ENCODE measurements at regions not wholly inside any gene's neighbourhood (a gene's known extent, or its start where the extent isn't known, plus 50 kb on each side); places are given as distances from the start of the nearest gene placed in this dataset.
"Not testable (repeated sequence)": the region's sequence is repeated elsewhere in the genome, so short reads cannot be mapped to it uniquely, and the experiment has no call there.

GRCh38 chr7:68866721-68867120, 731.6 kb upstream of the AUTS2 start:
- not testable (repeated sequence) for H3K27me3 Mint-ChIP-seq; ATAC-seq (replicated peaks in 1 of 4)

DNA sequence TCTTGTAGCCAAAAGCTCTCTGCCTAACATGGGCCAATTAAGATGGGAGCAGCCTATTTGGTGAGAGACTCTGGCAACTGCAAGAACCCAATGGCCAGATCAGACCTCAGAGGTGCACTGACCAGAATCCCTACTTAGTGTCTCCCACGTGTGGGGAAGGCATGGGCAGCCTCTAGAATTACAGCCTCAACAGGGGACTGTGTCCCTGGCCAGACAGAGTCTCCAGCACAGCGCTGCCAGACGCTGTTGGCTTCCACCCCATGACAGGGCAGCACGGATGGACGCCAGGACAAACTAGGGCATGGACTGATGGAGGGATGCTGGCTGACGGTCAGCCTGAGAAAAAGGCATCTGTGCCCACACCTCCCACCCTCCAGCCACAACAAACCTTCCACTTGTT, 729.3 kb upstream of the AUTS2 start:
- DNase-seq (no peak), ATAC-seq (replicated peaks in 1 of 4) (no peak)
- H3K36me3 ChIP-seq (ENCODE audit: control insufficient read depth in 2 of 2, extremely low read depth in 1 of 2, insufficient read depth in 1 of 2, low read length in 1 of 2): no peaks in the 10 kb centered on the region
- Mint-ChIP-seq H3K4me1 (no peaks in the 10 kb centered on the region), H3K9me3 (peaks cover 13 to 26% (median 16%) of the 10 kb centered on the region in 3 donors), H3K4me3 (no peak overlapping the region), H3K27ac (no peak overlapping the region), H3K27me3 (no peaks in the 10 kb centered on the region), H3K36me3 (no peaks in the 10 kb centered on the region)
- CTCF ChIA-PET: no interaction called here
- no peak overlapping the region for H3K4me3 ChIP-seq (ENCODE audit: control insufficient read depth in 1 of 2, extremely low read depth in 1 of 2, low read length in 1 of 2)
- 78% methylated on average over 6 of the region's 6 CpGs for WGBS (ENCODE audit: insufficient coverage)
- H3K9me3 ChIP-seq: no peaks in the 10 kb centered on the region
- POLR2A ChIA-PET: no interaction called here
- no peaks in the 10 kb centered on the region for H3K4me1 ChIP-seq (ENCODE audit: control insufficient read depth in 1 of 2, extremely low read depth in 1 of 2, insufficient read depth in 2 of 2, low read length in 2 of 2)
- no peaks in the 10 kb centered on the region for H3K27me3 ChIP-seq (replicated peaks in 1 of 2; ENCODE audit: control insufficient read depth in 2 of 2, extremely low read depth in 1 of 2, insufficient read depth in 2 of 2, low read length in 1 of 2)
- H3K27ac ChIP-seq (ENCODE audit: low read length): no peak overlapping the region

More at GRCh38 chr7:68866721-68867120, 731.6 kb upstream of the AUTS2 start:
- H3K4me3 ChIP-seq (ENCODE audit: control insufficient read depth in 1 of 2, extremely low read depth in 1 of 2, low read length in 1 of 2); CTCF ChIA-PET; H3K4me1 Mint-ChIP-seq; H3K4me3 Mint-ChIP-seq; H3K27me3 ChIP-seq (replicated peaks in 1 of 2; ENCODE audit: control insufficient read depth in 2 of 2, extremely low read depth in 1 of 2, insufficient read depth in 2 of 2, low read length in 1 of 2); H3K27ac Mint-ChIP-seq; DNase-seq; H3K36me3 Mint-ChIP-seq; H3K4me1 ChIP-seq (ENCODE audit: control insufficient read depth in 1 of 2, extremely low read depth in 1 of 2, insufficient read depth in 2 of 2, low read length in 2 of 2); H3K9me3 ChIP-seq; H3K27ac ChIP-seq (ENCODE audit: low read length); H3K36me3 ChIP-seq (ENCODE audit: control insufficient read depth in 2 of 2, extremely low read depth in 1 of 2, insufficient read depth in 1 of 2, low read length in 1 of 2): not testable (repeated sequence)
- WGBS (ENCODE audit: insufficient coverage): no CpG with 5 or more reads among the region's 3 CpGs
- H3K9me3 Mint-ChIP-seq: peaks cover 9 to 17% (median 12%) of the 10 kb centered on the region in 3 donors
- POLR2A ChIA-PET: interaction anchor here in 1 of 2 donors (0.6 kb wide), 1 partner anchor 1381 kb away, joined by 9 read pairs; no protein-coding TSS in a partner anchor

GRCh38 chr7:68873616-68874015, 724.7 kb upstream of the AUTS2 start:
- no peaks in the 10 kb centered on the region for H3K9me3 ChIP-seq
- no peak overlapping the region for H3K27ac ChIP-seq (ENCODE audit: low read length)
- H3K4me1 ChIP-seq (ENCODE audit: control insufficient read depth in 1 of 2, extremely low read depth in 1 of 2, insufficient read depth in 2 of 2, low read length in 2 of 2): no peaks in the 10 kb centered on the region
- Mint-ChIP-seq H3K9me3 (peaks cover 7 to 27% (median 10%) of the 10 kb centered on the region in 3 donors), H3K4me1 (no peaks in the 10 kb centered on the region), H3K36me3 (no peaks in the 10 kb centered on the region), H3K27ac (no peak overlapping the region), H3K27me3 (no peaks in the 10 kb centered on the region), H3K4me3 (no peak overlapping the region)
- no peaks in the 10 kb centered on the region for H3K36me3 ChIP-seq (ENCODE audit: control insufficient read depth in 2 of 2, extremely low read depth in 1 of 2, insufficient read depth in 1 of 2, low read length in 1 of 2)
- no peak overlapping the region for H3K4me3 ChIP-seq (ENCODE audit: control insufficient read depth in 1 of 2, extremely low read depth in 1 of 2, low read length in 1 of 2)
- no peak for ATAC-seq (replicated peaks in 1 of 4)
- DNase-seq: no peak
- POLR2A ChIA-PET: no interaction called here
- H3K27me3 ChIP-seq (replicated peaks in 1 of 2; ENCODE audit: control insufficient read depth in 2 of 2, extremely low read depth in 1 of 2, insufficient read depth in 2 of 2, low read length in 1 of 2): no peaks in the 10 kb centered on the region
- CTCF ChIA-PET: no interaction called here
- 100% methylated on average over 2 of the region's 5 CpGs for WGBS (ENCODE audit: insufficient coverage)

DNA sequence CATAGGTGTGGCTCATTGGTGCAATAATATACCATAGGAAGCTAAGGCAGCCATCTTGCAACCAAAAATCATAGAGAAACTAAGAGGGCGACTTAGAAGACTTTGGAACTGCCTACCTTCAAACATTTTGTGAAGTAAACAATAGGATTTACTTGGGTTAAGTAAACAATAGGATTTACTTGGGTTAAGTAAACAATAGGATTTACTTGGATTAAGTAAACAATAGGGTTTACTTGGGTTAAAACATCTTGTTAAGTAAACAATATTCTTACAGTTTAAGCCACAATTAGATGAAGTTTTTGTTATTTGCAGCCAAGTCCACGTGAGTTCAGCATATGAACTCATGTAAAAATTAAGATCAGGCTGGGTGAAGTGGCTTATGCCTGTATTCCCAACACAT, 722.4 kb upstream of the AUTS2 start:
- no CpG with 5 or more reads among the region's 2 CpGs for WGBS (ENCODE audit: insufficient coverage)
- H3K27me3 Mint-ChIP-seq: no peaks in the 10 kb centered on the region
- Histone ChIP-seq H3K27ac (ENCODE audit: low read length) (no peak overlapping the region), H3K4me3 (ENCODE audit: control insufficient read depth in 1 of 2, extremely low read depth in 1 of 2, low read length in 1 of 2) (no peak overlapping the region), H3K4me1 (ENCODE audit: control insufficient read depth in 1 of 2, extremely low read depth in 1 of 2, insufficient read depth in 2 of 2, low read length in 2 of 2) (no peaks in the 10 kb centered on the region), H3K27me3 (replicated peaks in 1 of 2; ENCODE audit: control insufficient read depth in 2 of 2, extremely low read depth in 1 of 2, insufficient read depth in 2 of 2, low read length in 1 of 2) (no peaks in the 10 kb centered on the region), H3K36me3 (ENCODE audit: control insufficient read depth in 2 of 2, extremely low read depth in 1 of 2, insufficient read depth in 1 of 2, low read length in 1 of 2) (no peaks in the 10 kb centered on the region), H3K9me3 (no peaks in the 10 kb centered on the region)
- ChIA-PET POLR2A (no interaction called here), CTCF (no interaction called here)
- H3K36me3 Mint-ChIP-seq: no peaks in the 10 kb centered on the region
- no peak overlapping the region for H3K27ac Mint-ChIP-seq
- no peak overlapping the region for H3K4me3 Mint-ChIP-seq
- no peaks in the 10 kb centered on the region for H3K4me1 Mint-ChIP-seq
- peaks cover 4 to 15% (median 7%) of the 10 kb centered on the region in 3 donors for H3K9me3 Mint-ChIP-seq
- no peak for ATAC-seq (replicated peaks in 1 of 4)
- DNase-seq: no peak

DNA sequence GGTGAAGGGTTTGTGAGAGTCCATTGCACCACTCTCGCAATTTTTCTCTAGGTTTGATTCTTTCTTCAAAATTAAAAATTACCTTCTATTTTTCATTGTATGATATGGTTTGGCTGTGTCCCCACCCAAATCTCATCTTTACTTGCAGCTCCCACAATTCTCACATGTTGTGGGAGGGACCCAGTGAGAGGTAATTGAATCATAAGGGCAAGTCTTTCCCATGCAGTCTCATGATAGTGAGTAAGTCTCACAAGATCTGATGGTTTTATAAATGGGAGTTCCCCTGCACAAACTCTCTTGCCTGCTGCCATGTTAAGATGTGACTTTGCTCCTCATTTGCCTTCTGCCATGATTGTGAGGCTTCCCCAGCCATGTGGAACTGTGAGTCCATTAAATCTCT, 711.2 kb upstream of the AUTS2 start:
- DNase-seq; H3K4me1 Mint-ChIP-seq; H3K36me3 Mint-ChIP-seq; ATAC-seq (replicated peaks in 1 of 4); H3K4me3 Mint-ChIP-seq; H3K27me3 Mint-ChIP-seq; H3K4me3 ChIP-seq (ENCODE audit: control insufficient read depth in 1 of 2, extremely low read depth in 1 of 2, low read length in 1 of 2); H3K27ac Mint-ChIP-seq; H3K27me3 ChIP-seq (replicated peaks in 1 of 2; ENCODE audit: control insufficient read depth in 2 of 2, extremely low read depth in 1 of 2, insufficient read depth in 2 of 2, low read length in 1 of 2); H3K27ac ChIP-seq (ENCODE audit: low read length); CTCF ChIA-PET; POLR2A ChIA-PET; H3K36me3 ChIP-seq (ENCODE audit: control insufficient read depth in 2 of 2, extremely low read depth in 1 of 2, insufficient read depth in 1 of 2, low read length in 1 of 2); H3K4me1 ChIP-seq (ENCODE audit: control insufficient read depth in 1 of 2, extremely low read depth in 1 of 2, insufficient read depth in 2 of 2, low read length in 2 of 2); H3K9me3 ChIP-seq: not testable (repeated sequence)
- WGBS (ENCODE audit: insufficient coverage): no CpG with 5 or more reads among the region's 1 CpG
- peaks cover 7 to 19% (median 16%) of the 10 kb centered on the region in 3 donors for H3K9me3 Mint-ChIP-seq

GRCh38 chr7:68888971-68889385, 709.3 kb upstream of the AUTS2 start:
- 18% methylated on average over 3 of the region's 3 CpGs for WGBS (ENCODE audit: insufficient coverage)
- Histone ChIP-seq H3K27ac (ENCODE audit: low read length) (no peak overlapping the region), H3K36me3 (ENCODE audit: control insufficient read depth in 2 of 2, extremely low read depth in 1 of 2, insufficient read depth in 1 of 2, low read length in 1 of 2) (no peaks in the 10 kb centered on the region)

GRCh38 chr7:68892236-68892635, 706.0 kb upstream of the AUTS2 start:
- DNase-seq: no peak
- Histone ChIP-seq H3K36me3 (ENCODE audit: control insufficient read depth in 2 of 2, extremely low read depth in 1 of 2, insufficient read depth in 1 of 2, low read length in 1 of 2) (no peaks in the 10 kb centered on the region), H3K27ac (ENCODE audit: low read length) (no peak overlapping the region), H3K9me3 (no peaks in the 10 kb centered on the region), H3K4me1 (ENCODE audit: control insufficient read depth in 1 of 2, extremely low read depth in 1 of 2, insufficient read depth in 2 of 2, low read length in 2 of 2) (no peaks in the 10 kb centered on the region), H3K4me3 (ENCODE audit: control insufficient read depth in 1 of 2, extremely low read depth in 1 of 2, low read length in 1 of 2) (no peak overlapping the region), H3K27me3 (replicated peaks in 1 of 2; ENCODE audit: control insufficient read depth in 2 of 2, extremely low read depth in 1 of 2, insufficient read depth in 2 of 2, low read length in 1 of 2) (no peaks in the 10 kb centered on the region)
- ATAC-seq (replicated peaks in 1 of 4): no peak
- no peaks in the 10 kb centered on the region for H3K27me3 Mint-ChIP-seq
- H3K27ac Mint-ChIP-seq: no peak overlapping the region
- no peaks in the 10 kb centered on the region for H3K36me3 Mint-ChIP-seq
- ChIA-PET CTCF (no interaction called here), POLR2A (no interaction called here)
- 100% methylated on average over 1 of the region's 3 CpGs for WGBS (ENCODE audit: insufficient coverage)
- H3K9me3 Mint-ChIP-seq: peaks cover 17 to 24% (median 22%) of the 10 kb centered on the region in 3 donors
- no peaks in the 10 kb centered on the region for H3K4me1 Mint-ChIP-seq
- no peak overlapping the region for H3K4me3 Mint-ChIP-seq

More at GRCh38 chr7:68888971-68889385, 709.3 kb upstream of the AUTS2 start:
- POLR2A ChIA-PET: no interaction called here
- Histone ChIP-seq H3K4me3 (ENCODE audit: control insufficient read depth in 1 of 2, extremely low read depth in 1 of 2, low read length in 1 of 2) (no peak overlapping the region), H3K4me1 (ENCODE audit: control insufficient read depth in 1 of 2, extremely low read depth in 1 of 2, insufficient read depth in 2 of 2, low read length in 2 of 2) (no peaks in the 10 kb centered on the region), H3K27me3 (replicated peaks in 1 of 2; ENCODE audit: control insufficient read depth in 2 of 2, extremely low read depth in 1 of 2, insufficient read depth in 2 of 2, low read length in 1 of 2) (no peaks in the 10 kb centered on the region), H3K9me3 (no peaks in the 10 kb centered on the region)
- H3K9me3 Mint-ChIP-seq: peaks cover 7 to 22% (median 20%) of the 10 kb centered on the region in 3 donors
- ATAC-seq (replicated peaks in 1 of 4): no peak
- DNase-seq: no peak
- H3K27me3 Mint-ChIP-seq: no peaks in the 10 kb centered on the region
- no peaks in the 10 kb centered on the region for H3K4me1 Mint-ChIP-seq
- H3K4me3 Mint-ChIP-seq: no peak overlapping the region
- CTCF ChIA-PET: interaction anchor here in 1 of 2 donors (0.6 kb wide), 1 partner anchor 398 kb away, joined by 3 read pairs; no protein-coding TSS in a partner anchor
- H3K27ac Mint-ChIP-seq: no peak overlapping the region
- no peaks in the 10 kb centered on the region for H3K36me3 Mint-ChIP-seq
